GM19025 (cell line): ENCODE measurements at regions not wholly inside any gene's neighbourhood (a gene's known extent, or its start where the extent isn't known, plus 50 kb on each side); places are given as distances from the start of the nearest gene placed in this dataset.
"Not testable (repeated sequence)": the region's sequence is repeated elsewhere in the genome, so short reads cannot be mapped to it uniquely, and the experiment has no call there.

ENCODE experiments used
- ATAC-seq: cut with Tn5 transposase; IDR thresholded peaks from one replicate; pipeline ENCODE4 v1.9.1; 2021; ENCODE audit warnings: mild to moderate bottlenecking, low read depth, moderate library complexity; ENCODE audit not compliant: unreplicated experiment

GRCh38 chr2:87075054-87075790, 53.6 kb upstream of the PLGLB1 start:
- not testable (repeated sequence) for ATAC-seq

GRCh38 chr2:87075791-87076252, 54.2 kb upstream of the PLGLB1 start:
- peak; percentile 29 for ATAC-seq

GRCh38 chr2:87076253-87077123, 54.8 kb upstream of the PLGLB1 start:
- ATAC-seq = peak; percentile 89

GRCh38 chr2:87077124-87077446, 55.4 kb upstream of the PLGLB1 start:
- ATAC-seq = not testable (repeated sequence)

- not testable (repeated sequence) for ATAC-seq
Observed at GRCh38 chr2:87081727-87082126, 60.1 kb upstream of the PLGLB1 start.

GRCh38 chr2:87088079-87088478, 66.4 kb upstream of the PLGLB1 start:
- not testable (repeated sequence) for ATAC-seq

- not testable (repeated sequence) for ATAC-seq
Observed at GRCh38 chr2:87089401-87089800, 67.8 kb upstream of the PLGLB1 start.

GRCh38 chr2:87093252-87093651, 71.6 kb upstream of the PLGLB1 start:
- ATAC-seq = not testable (repeated sequence)

GRCh38 chr2:87093937-87094529, 72.4 kb upstream of the PLGLB1 start:
- not testable (repeated sequence) for ATAC-seq

- not testable (repeated sequence) for ATAC-seq
Observed at GRCh38 chr2:87095804-87096203, 74.2 kb upstream of the PLGLB1 start.

- ATAC-seq = not testable (repeated sequence)
Observed at GRCh38 chr2:87128761-87129553, 107.3 kb upstream of the PLGLB1 start.

GRCh38 chr2:87132577-87132976, 110.9 kb upstream of the PLGLB1 start:
- ATAC-seq = not testable (repeated sequence)

GRCh38 chr2:87151835-87152493, 130.3 kb upstream of the PLGLB1 start:
- not testable (repeated sequence) for ATAC-seq

GRCh38 chr2:87174454-87174853, 152.8 kb upstream of the PLGLB1 start:
- ATAC-seq = not testable (repeated sequence)

- not testable (repeated sequence) for ATAC-seq
Observed at GRCh38 chr2:87183373-87183772, 161.7 kb upstream of the PLGLB1 start.

GRCh38 chr2:87184260-87184659, 162.6 kb upstream of the PLGLB1 start:
- ATAC-seq = not testable (repeated sequence)

GRCh38 chr2:87189214-87189613, 167.6 kb upstream of the PLGLB1 start:
- ATAC-seq = not testable (repeated sequence)

- ATAC-seq = not testable (repeated sequence)
Observed at GRCh38 chr2:87193336-87193735, 171.7 kb upstream of the PLGLB1 start.

GRCh38 chr2:87194254-87194999, 172.8 kb upstream of the PLGLB1 start:
- not testable (repeated sequence) for ATAC-seq
